ENCODE measurements at regions not wholly inside any gene's neighbourhood (a gene's known extent, or its start where the extent isn't known, plus 50 kb on each side); places are given as distances from the start of the nearest gene placed in this dataset.

GRCh38 chr9:88759364-88759763 is 224.4 kb downstream of the NXNL2 start:
- TF ChIP-seq CTCF (IDR thresholded peaks at IDR 0.05; ENCODE audit: insufficient read depth, low read depth, low read length) = no peak
- TF ChIP-seq EZH2 (IDR thresholded peaks at IDR 0.05; ENCODE audit: insufficient read depth, low read length) = no peak

All from astrocyte (in vitro differentiated cells and primary cell).